Ramos (cell line): ENCODE measurements at regions not wholly inside any gene's neighbourhood (a gene's known extent, or its start where the extent isn't known, plus 50 kb on each side); places are given as distances from the start of the nearest gene placed in this dataset.

Experiments
- in situ Hi-C: fragments of 300-500 bp; cut with MboI; formaldehyde crosslinking; loops from one replicate; pipeline ENCODE4 v1.14.3; 2022; ENCODE audit warnings: low sequenced_read_pairs; ENCODE audit not compliant: unreplicated experiment

GRCh38 chr21:35348686-35349085 lies 299.6 kb upstream of the RUNX1 start:
- in situ Hi-C loops = no loop called here

- in situ Hi-C loops = no loop called here
Observed at GRCh38 chr21:35346697-35347096, 297.6 kb upstream of the RUNX1 start.

- in situ Hi-C loops = no loop called here
Observed at GRCh38 chr21:35345954-35346353, 296.9 kb upstream of the RUNX1 start.

GRCh38 chr21:35344582-35344981 lies 295.5 kb upstream of the RUNX1 start:
- in situ Hi-C loops = no loop called here

GRCh38 chr21:35343046-35343819 lies 294.1 kb upstream of the RUNX1 start:
- in situ Hi-C loops = no loop called here

GRCh38 chr21:35342440-35342839 lies 293.3 kb upstream of the RUNX1 start:
- in situ Hi-C loops = no loop called here

GRCh38 chr21:35340273-35340672 lies 291.2 kb upstream of the RUNX1 start:
- in situ Hi-C loops = no loop called here

GRCh38 chr21:35338881-35339632 lies 290.0 kb upstream of the RUNX1 start:
- in situ Hi-C loops = no loop called here

- in situ Hi-C loops = no loop called here
Observed at GRCh38 chr21:35338281-35338680, 289.2 kb upstream of the RUNX1 start.

GRCh38 chr21:35337573-35337972 lies 288.5 kb upstream of the RUNX1 start:
- in situ Hi-C loops = no loop called here

- in situ Hi-C loops = no loop called here
Observed at GRCh38 chr21:35336534-35336933, 287.4 kb upstream of the RUNX1 start.

GRCh38 chr21:35335951-35336446 lies 286.9 kb upstream of the RUNX1 start:
- in situ Hi-C loops = no loop called here

GRCh38 chr21:35333831-35334618 lies 284.9 kb upstream of the RUNX1 start:
- in situ Hi-C loops = loop anchor here (5.0 kb wide), 1 partner anchor 52 kb away; no protein-coding TSS in a partner anchor

GRCh38 chr21:35332841-35333426 lies 283.8 kb upstream of the RUNX1 start:
- in situ Hi-C loops = loop anchor here (5.0 kb wide), 1 partner anchor 51 kb away; no protein-coding TSS in a partner anchor

GRCh38 chr21:35329940-35330660 lies 281.0 kb upstream of the RUNX1 start:
- in situ Hi-C loops = loop anchor here (5.0 kb wide), 1 partner anchor 48 kb away; no protein-coding TSS in a partner anchor

GRCh38 chr21:35328856-35329455 lies 279.9 kb upstream of the RUNX1 start:
- in situ Hi-C loops = no loop called here

- in situ Hi-C loops = no loop called here
Observed at GRCh38 chr21:35326677-35327076, 277.6 kb upstream of the RUNX1 start.

- in situ Hi-C loops = no loop called here
Observed at GRCh38 chr21:35325953-35326352, 276.9 kb upstream of the RUNX1 start.
